MM.1S (cell line): ENCODE measurements at regions not wholly inside any gene's neighbourhood (a gene's known extent, or its start where the extent isn't known, plus 50 kb on each side); places are given as distances from the start of the nearest gene placed in this dataset.

ENCODE experiments used
- CTCF ChIP-seq: fragments of 300-600 bp; sonication (generic); IDR thresholded peaks from 2 replicates; pipeline ENCODE4 v1.5.1; 2016; ENCODE audit warnings: antibody characterized with exemption, low read length, mixed read lengths
- EZH2 ChIP-seq: fragments of 300-600 bp; sonication (generic); optimal IDR thresholded peaks from 2 replicates; pipeline ENCODE3; 2017; ENCODE audit warnings: low read depth, mild to moderate bottlenecking, antibody characterized with exemption, low read length, mixed read lengths
- EZH2phosphoT487 ChIP-seq: fragments of 300-600 bp; sonication (generic); IDR thresholded peaks from 2 replicates; pipeline ENCODE4 v1.6.1; 2018; ENCODE audit warnings: antibody characterized with exemption, low read length

- peak; percentile 8; the same call in 1 of the 2 replicates for TF ChIP-seq CTCF
- TF ChIP-seq EZH2 = no peak
- no peak for TF ChIP-seq EZH2phosphoT487
These were observed 131.0 kb upstream of the EEA1 start for GRCh38 chr12:93059925-93060665.
